ENCODE measurements at regions not wholly inside any gene's neighbourhood (a gene's known extent, or its start where the extent isn't known, plus 50 kb on each side); places are given as distances from the start of the nearest gene placed in this dataset.
"Not testable (repeated sequence)": the region's sequence is repeated elsewhere in the genome, so short reads cannot be mapped to it uniquely, and the experiment has no call there.

DNA sequence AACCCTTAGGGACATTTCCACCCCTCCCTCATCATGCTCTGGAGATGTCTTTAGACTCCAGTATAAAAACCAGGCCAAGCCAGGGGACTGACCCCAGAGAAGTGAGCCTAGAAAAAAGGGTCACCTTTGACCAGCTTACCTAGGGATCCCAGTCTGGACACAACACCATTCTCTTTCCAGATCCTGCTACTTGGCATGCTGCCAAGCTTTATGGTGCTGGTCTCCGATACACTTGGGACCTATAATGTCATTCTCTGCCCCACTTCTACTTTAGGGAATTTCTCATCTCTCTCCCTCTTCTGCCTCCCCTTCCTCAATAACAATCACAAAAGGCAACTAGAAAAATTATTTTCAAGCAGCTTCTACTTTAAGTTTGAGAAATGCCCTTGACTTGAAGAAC lies 124.4 kb downstream of the LRRN1 start:
- WGBS: 95% methylated on average over 1 of the region's 1 CpG

DNA sequence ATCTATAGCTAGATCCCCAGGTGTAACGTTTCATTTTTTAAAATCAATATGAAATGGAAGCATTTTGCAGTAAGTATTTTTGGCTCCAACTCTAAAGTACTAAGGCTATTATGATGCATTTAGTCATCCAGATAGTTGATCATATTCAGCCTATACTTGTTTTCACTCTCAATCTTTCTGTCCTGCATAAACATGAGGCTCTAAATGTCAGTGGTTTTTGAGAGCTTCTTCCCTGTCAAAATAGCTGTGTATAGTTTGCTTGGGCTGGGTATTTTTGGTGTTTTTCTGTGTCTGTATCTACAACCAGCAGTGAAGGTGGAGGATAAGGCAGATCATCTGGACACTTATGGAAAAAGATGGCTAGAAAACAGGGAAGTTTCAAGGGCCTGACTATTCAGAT lies 128.0 kb downstream of the LRRN1 start:
- Histone ChIP-seq H3K4me3 (no peak overlapping the region), H3K27ac (no peak overlapping the region), H3K36me3 (no peaks in the 10 kb centered on the region), H3K4me1 (no peaks in the 10 kb centered on the region), H3K9me3 (peaks cover 11% of the 10 kb centered on the region), H3K27me3 (no peaks in the 10 kb centered on the region)
- no peak for DNase-seq (ENCODE audit: low spot score in 2 of 2)
- 88% methylated on average over 1 of the region's 1 CpG for WGBS
- TF ChIP-seq POLR2AphosphoS5 (IDR thresholded peaks at IDR 0.05): no peak
- TF ChIP-seq, protein P1, sequence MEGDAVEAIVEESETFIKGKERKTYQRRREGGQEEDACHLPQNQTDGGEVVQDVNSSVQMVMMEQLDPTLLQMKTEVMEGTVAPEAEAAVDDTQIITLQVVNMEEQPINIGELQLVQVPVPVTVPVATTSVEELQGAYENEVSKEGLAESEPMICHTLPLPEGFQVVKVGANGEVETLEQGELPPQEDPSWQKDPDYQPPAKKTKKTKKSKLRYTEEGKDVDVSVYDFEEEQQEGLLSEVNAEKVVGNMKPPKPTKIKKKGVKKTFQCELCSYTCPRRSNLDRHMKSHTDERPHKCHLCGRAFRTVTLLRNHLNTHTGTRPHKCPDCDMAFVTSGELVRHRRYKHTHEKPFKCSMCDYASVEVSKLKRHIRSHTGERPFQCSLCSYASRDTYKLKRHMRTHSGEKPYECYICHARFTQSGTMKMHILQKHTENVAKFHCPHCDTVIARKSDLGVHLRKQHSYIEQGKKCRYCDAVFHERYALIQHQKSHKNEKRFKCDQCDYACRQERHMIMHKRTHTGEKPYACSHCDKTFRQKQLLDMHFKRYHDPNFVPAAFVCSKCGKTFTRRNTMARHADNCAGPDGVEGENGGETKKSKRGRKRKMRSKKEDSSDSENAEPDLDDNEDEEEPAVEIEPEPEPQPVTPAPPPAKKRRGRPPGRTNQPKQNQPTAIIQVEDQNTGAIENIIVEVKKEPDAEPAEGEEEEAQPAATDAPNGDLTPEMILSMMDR (IDR thresholded peaks at IDR 0.05): no peak
- no peak for TF ChIP-seq POLR2A (IDR thresholded peaks at IDR 0.05)
- no peak for TF ChIP-seq EP300 (IDR thresholded peaks at IDR 0.05)

More for the DNA sequence above, 124.4 kb downstream of the LRRN1 start:
- no peaks in the 10 kb centered on the region for H3K27me3 ChIP-seq
- TF ChIP-seq POLR2AphosphoS5 (IDR thresholded peaks at IDR 0.05) (no peak), EP300 (IDR thresholded peaks at IDR 0.05) (no peak), POLR2A (IDR thresholded peaks at IDR 0.05) (no peak)
- TF ChIP-seq, protein P1 (IDR thresholded peaks at IDR 0.05): no peak
- H3K27ac ChIP-seq: no peak overlapping the region
- H3K9me3 ChIP-seq: no peaks in the 10 kb centered on the region
- DNase-seq (ENCODE audit: low spot score in 2 of 2): no peak
- H3K36me3 ChIP-seq: no peaks in the 10 kb centered on the region
- H3K4me1 ChIP-seq: no peaks in the 10 kb centered on the region
- H3K4me3 ChIP-seq: no peak overlapping the region

DNA sequence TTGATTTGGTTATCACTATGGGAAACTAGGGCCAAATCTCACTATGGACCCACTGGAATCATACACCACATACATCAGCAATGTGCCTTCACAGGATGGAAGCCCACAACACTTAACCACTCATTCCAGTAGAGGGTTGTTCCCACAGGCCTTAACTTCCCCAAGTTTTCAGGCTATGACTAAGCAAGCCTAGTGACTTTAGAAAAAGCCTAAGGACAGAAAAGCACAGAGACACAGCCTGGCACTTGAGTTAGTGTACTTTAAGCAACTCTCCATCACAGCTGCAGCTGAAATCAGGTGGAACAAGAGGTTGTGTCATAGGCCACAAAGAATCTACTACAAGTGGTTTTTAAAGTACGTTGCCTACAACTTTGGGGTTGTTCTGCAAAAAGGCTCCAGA lies 128.7 kb downstream of the LRRN1 start:
- DNase-seq (ENCODE audit: low spot score in 2 of 2): no peak
- Histone ChIP-seq H3K36me3 (no peaks in the 10 kb centered on the region), H3K4me1 (no peaks in the 10 kb centered on the region), H3K9me3 (peaks cover 11% of the 10 kb centered on the region), H3K4me3 (no peak overlapping the region), H3K27ac (no peak overlapping the region), H3K27me3 (no peaks in the 10 kb centered on the region)
- TF ChIP-seq POLR2AphosphoS5 (IDR thresholded peaks at IDR 0.05) (no peak), POLR2A (IDR thresholded peaks at IDR 0.05) (no peak), EP300 (IDR thresholded peaks at IDR 0.05) (no peak)
- TF ChIP-seq, protein P1 (IDR thresholded peaks at IDR 0.05): no peak
- WGBS: 89% methylated on average over 1 of the region's 1 CpG

DNA sequence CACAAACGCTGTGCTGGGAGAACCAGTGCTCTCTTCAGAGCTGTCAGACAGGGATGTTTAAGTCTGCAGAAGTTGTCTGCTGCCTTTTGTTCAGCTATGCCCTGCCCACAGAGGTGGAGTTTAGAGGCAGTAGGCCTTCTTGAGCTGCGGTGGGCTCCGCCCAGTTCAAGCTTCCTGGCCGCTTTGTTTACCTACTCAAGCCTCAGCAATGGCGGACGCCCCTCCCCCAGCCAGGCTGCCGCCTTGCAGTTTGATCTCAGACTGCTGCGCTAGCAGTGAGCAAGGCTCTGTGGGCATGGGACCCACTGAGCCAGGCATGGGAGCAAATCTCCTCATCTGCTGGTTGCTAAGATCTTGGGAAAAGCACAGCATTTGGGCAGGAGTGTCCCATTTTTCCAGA lies 142.1 kb downstream of the LRRN1 start:
- peaks cover 11% of the 10 kb centered on the region for H3K9me3 ChIP-seq
- H3K4me3 ChIP-seq; H3K27me3 ChIP-seq; H3K27ac ChIP-seq; H3K4me1 ChIP-seq; H3K36me3 ChIP-seq; DNase-seq (ENCODE audit: low spot score in 2 of 2): not testable (repeated sequence)
- 78% methylated on average over 3 of the region's 8 CpGs for WGBS

DNA sequence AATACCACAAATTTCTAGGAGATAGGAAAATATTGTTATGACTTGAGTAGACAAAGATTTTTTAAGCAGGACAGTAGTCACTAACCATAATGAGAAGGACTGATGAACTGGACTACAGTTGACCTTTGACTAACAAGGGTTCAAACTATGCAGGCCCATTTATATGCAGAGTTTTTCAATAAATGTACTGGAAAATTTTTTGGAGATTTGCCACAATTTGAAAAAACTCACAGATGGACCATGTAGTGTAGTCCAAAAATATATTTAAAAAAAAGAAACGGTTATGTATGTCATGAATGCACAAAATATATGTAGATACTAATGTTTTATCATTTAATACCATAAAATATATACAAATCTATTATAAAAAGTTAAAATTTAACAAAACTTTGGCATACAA lies 151.8 kb downstream of the LRRN1 start:
- no peak for DNase-seq (ENCODE audit: low spot score in 2 of 2)
- WGBS: 56% methylated on average over 1 of the region's 1 CpG
- no peaks in the 10 kb centered on the region for H3K36me3 ChIP-seq

More for the DNA sequence above, 151.8 kb downstream of the LRRN1 start:
- no peaks in the 10 kb centered on the region for H3K27me3 ChIP-seq
- H3K27ac ChIP-seq: no peak overlapping the region
- H3K4me3 ChIP-seq: no peak overlapping the region
- no peaks in the 10 kb centered on the region for H3K9me3 ChIP-seq
- no peaks in the 10 kb centered on the region for H3K4me1 ChIP-seq
- TF ChIP-seq POLR2AphosphoS5 (IDR thresholded peaks at IDR 0.05) (no peak), EP300 (IDR thresholded peaks at IDR 0.05) (no peak), POLR2A (IDR thresholded peaks at IDR 0.05) (no peak)
- TF ChIP-seq, protein P1 (IDR thresholded peaks at IDR 0.05): no peak

Data from suprapubic skin (tissue), 4 donors.